HS-27A (cell line): ENCODE measurements at regions not wholly inside any gene's neighbourhood (a gene's known extent, or its start where the extent isn't known, plus 50 kb on each side); places are given as distances from the start of the nearest gene placed in this dataset.

Experiments used
- DNase-seq: peaks from one replicate; pipeline ENCODE4 v3.0.0-alpha.2; 2012; ENCODE audit warnings: low read depth, missing footprints

GRCh38 chr20:48080583-48080982 lies 295.3 kb upstream of the SULF2 start:
- no peak for DNase-seq

GRCh38 chr20:48079028-48079427 lies 293.7 kb upstream of the SULF2 start:
- DNase-seq = no peak

GRCh38 chr20:48076747-48077146 lies 291.5 kb upstream of the SULF2 start:
- DNase-seq = no peak

GRCh38 chr20:48076247-48076646 lies 291.0 kb upstream of the SULF2 start:
- DNase-seq = no peak

GRCh38 chr20:48075591-48076174 lies 290.4 kb upstream of the SULF2 start:
- DNase-seq = no peak

GRCh38 chr20:48070991-48071652 lies 285.8 kb upstream of the SULF2 start:
- no peak for DNase-seq

GRCh38 chr20:48069596-48069995 lies 284.3 kb upstream of the SULF2 start:
- DNase-seq = no peak

- DNase-seq = no peak
These were observed 281.6 kb upstream of the SULF2 start for GRCh38 chr20:48066851-48067250.

GRCh38 chr20:48066246-48066645 lies 281.0 kb upstream of the SULF2 start:
- no peak for DNase-seq

- no peak for DNase-seq
These were observed 280.6 kb upstream of the SULF2 start for GRCh38 chr20:48065833-48066232.

GRCh38 chr20:48064929-48065328 lies 279.6 kb upstream of the SULF2 start:
- DNase-seq = no peak

- DNase-seq = no peak
These were observed 275.8 kb upstream of the SULF2 start for GRCh38 chr20:48060841-48061720.

GRCh38 chr20:48058611-48059559 lies 273.6 kb upstream of the SULF2 start:
- DNase-seq = no peak

GRCh38 chr20:48057739-48058138 lies 272.5 kb upstream of the SULF2 start:
- DNase-seq = no peak

- DNase-seq = no peak
These were observed 272.0 kb upstream of the SULF2 start for GRCh38 chr20:48057251-48057650.

- DNase-seq = no peak
These were observed 270.9 kb upstream of the SULF2 start for GRCh38 chr20:48056218-48056617.

- no peak for DNase-seq
These were observed 268.8 kb upstream of the SULF2 start for GRCh38 chr20:48054051-48054450.

GRCh38 chr20:48052475-48052835 lies 267.2 kb upstream of the SULF2 start:
- DNase-seq = no peak

GRCh38 chr20:48051794-48052474 lies 266.7 kb upstream of the SULF2 start:
- no peak for DNase-seq

GRCh38 chr20:48049641-48050040 lies 264.4 kb upstream of the SULF2 start:
- no peak for DNase-seq

- DNase-seq = no peak
These were observed 263.9 kb upstream of the SULF2 start for GRCh38 chr20:48049171-48049570.
